ENCODE measurements at regions not wholly inside any gene's neighbourhood (a gene's known extent, or its start where the extent isn't known, plus 50 kb on each side); places are given as distances from the start of the nearest gene placed in this dataset.
A peak's percentile ranks its signal among the peaks of the same experiment; 100 is the strongest.

GRCh38 chr7:46352004-46352954, 431.2 kb upstream of the IGFBP3 start:
- no peak overlapping the region for H3K27ac ChIP-seq
- TF ChIP-seq, protein P1, sequence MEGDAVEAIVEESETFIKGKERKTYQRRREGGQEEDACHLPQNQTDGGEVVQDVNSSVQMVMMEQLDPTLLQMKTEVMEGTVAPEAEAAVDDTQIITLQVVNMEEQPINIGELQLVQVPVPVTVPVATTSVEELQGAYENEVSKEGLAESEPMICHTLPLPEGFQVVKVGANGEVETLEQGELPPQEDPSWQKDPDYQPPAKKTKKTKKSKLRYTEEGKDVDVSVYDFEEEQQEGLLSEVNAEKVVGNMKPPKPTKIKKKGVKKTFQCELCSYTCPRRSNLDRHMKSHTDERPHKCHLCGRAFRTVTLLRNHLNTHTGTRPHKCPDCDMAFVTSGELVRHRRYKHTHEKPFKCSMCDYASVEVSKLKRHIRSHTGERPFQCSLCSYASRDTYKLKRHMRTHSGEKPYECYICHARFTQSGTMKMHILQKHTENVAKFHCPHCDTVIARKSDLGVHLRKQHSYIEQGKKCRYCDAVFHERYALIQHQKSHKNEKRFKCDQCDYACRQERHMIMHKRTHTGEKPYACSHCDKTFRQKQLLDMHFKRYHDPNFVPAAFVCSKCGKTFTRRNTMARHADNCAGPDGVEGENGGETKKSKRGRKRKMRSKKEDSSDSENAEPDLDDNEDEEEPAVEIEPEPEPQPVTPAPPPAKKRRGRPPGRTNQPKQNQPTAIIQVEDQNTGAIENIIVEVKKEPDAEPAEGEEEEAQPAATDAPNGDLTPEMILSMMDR (IDR thresholded peaks at IDR 0.05), result peak; percentile 44 to 56 (median 54)
- TF ChIP-seq POLR2A (IDR thresholded peaks at IDR 0.05), result no peak
- WGBS, 2 donors, result 26 to 43% methylated on average over 2 of the region's 2 CpGs
- H3K27me3 ChIP-seq, result no peaks in the 10 kb centered on the region
- intact Hi-C loops (cut with DNase I; ENCODE audit: low total_unique reads), result loop anchor here (10.0 kb wide), 1 partner anchor 427 kb away; the partner anchor contains the start of gene IGFBP3
- H3K4me3 ChIP-seq, result no peak overlapping the region
- no peaks in the 10 kb centered on the region for H3K9me3 ChIP-seq
- peak; percentile 59 for DNase-seq
- H3K36me3 ChIP-seq (ENCODE audit: low read depth, missing control alignments), result no peaks in the 10 kb centered on the region
- H3K4me1 ChIP-seq, result no peaks in the 10 kb centered on the region

DNA sequence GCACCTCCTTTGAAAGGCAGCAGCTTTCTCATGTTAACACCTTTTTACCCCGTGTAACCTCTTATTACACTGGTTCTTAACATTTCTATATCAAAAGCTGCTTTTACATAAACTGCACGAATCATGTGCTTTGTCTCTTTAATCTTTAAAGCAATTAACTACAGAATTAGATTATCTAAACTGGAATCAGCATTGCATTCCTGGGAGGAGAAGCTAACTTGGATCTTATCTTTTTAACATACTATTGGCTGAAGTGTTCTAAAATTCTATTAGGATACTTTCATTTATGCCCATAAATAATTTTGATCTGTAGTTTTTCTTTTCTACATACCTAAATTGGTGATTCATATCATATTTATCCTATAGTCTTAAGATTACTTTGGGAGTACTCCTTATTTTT, 428.4 kb upstream of the IGFBP3 start:
- DNase-seq, result no peak
- intact Hi-C loops (cut with DNase I; ENCODE audit: low total_unique reads), result no loop called here
- Histone ChIP-seq H3K4me1 (no peaks in the 10 kb centered on the region), H3K36me3 (ENCODE audit: low read depth, missing control alignments) (no peaks in the 10 kb centered on the region), H3K9me3 (no peaks in the 10 kb centered on the region), H3K4me3 (no peak overlapping the region), H3K27ac (no peak overlapping the region), H3K27me3 (no peaks in the 10 kb centered on the region)
- WGBS, 2 donors, result 51 to 72% methylated on average over 2 of the region's 2 CpGs
- no peak for TF ChIP-seq POLR2A (IDR thresholded peaks at IDR 0.05)
- TF ChIP-seq, protein P1 (IDR thresholded peaks at IDR 0.05), result no peak

DNA sequence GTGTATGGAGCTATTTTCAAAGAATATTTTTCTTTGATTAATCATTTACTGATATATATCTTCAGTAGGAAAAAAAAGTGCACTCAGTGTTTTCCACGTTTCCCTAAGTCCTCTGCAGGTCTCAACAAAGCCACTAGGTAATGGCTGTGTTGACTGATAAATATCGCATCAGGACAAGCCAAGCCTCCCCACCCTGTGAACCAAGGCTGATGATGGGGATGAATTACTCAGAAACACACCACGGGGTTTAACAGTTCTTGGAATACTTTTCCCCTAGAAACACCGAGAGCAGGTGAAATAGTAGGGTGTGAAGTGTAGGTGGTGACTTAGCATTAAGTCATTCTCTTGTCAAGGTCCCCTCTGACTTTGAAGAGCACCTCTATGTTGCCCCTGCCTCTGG, 423.5 kb upstream of the IGFBP3 start:
- no peaks in the 10 kb centered on the region for H3K9me3 ChIP-seq
- H3K4me3 ChIP-seq, result no peak overlapping the region
- no peaks in the 10 kb centered on the region for H3K36me3 ChIP-seq (ENCODE audit: low read depth, missing control alignments)
- no peaks in the 10 kb centered on the region for H3K27me3 ChIP-seq
- no peak for DNase-seq
- H3K4me1 ChIP-seq, result no peaks in the 10 kb centered on the region
- no peak overlapping the region for H3K27ac ChIP-seq
- no peak for TF ChIP-seq POLR2A (IDR thresholded peaks at IDR 0.05)
- TF ChIP-seq, protein P1 (IDR thresholded peaks at IDR 0.05), result no peak
- intact Hi-C loops (cut with DNase I; ENCODE audit: low total_unique reads), result no loop called here
- 90 to 92% methylated on average over 4 of the region's 4 CpGs for WGBS, 2 donors

GRCh38 chr7:46343802-46344201, 422.7 kb upstream of the IGFBP3 start:
- intact Hi-C loops (cut with DNase I; ENCODE audit: low total_unique reads), result no loop called here

More at GRCh38 chr7:46343802-46344201, 422.7 kb upstream of the IGFBP3 start:
- Histone ChIP-seq H3K4me3 (no peak overlapping the region), H3K4me1 (no peaks in the 10 kb centered on the region), H3K9me3 (no peaks in the 10 kb centered on the region), H3K27me3 (no peaks in the 10 kb centered on the region), H3K36me3 (ENCODE audit: low read depth, missing control alignments) (no peaks in the 10 kb centered on the region), H3K27ac (no peak overlapping the region)
- WGBS, 2 donors, result 65 to 87% methylated on average over 1 of the region's 1 CpG
- no peak for DNase-seq
- TF ChIP-seq POLR2A (IDR thresholded peaks at IDR 0.05), result no peak
- TF ChIP-seq, protein P1 (IDR thresholded peaks at IDR 0.05), result no peak
